Panc1 (cell line): ENCODE measurements at regions not wholly inside any gene's neighbourhood (a gene's known extent, or its start where the extent isn't known, plus 50 kb on each side); places are given as distances from the start of the nearest gene placed in this dataset.

Experiments
- ATAC-seq: fragments of 200-7000 bp; cut with Tn5 transposase; 2 replicates; pipeline ENCODE4 v1.9.1; 2020; ENCODE audit warnings: mild to moderate bottlenecking, moderate library complexity
- BruUV-seq: library from RNA; stranded (reverse); fragments of 400-500 nt; replicated peaks from 2 replicates; lab custom pipeline; 2021; lab: Mats Ljungman, UMichigan
- CTCF ChIA-PET: fragments of 300-600 bp; sonication (Branson Sonifier 250); formaldehyde crosslinking; loops from one replicate; lab custom pipeline; 2022; ENCODE audit warnings: antibody characterized with exemption; lab: Charles Lee
- POLR2A ChIA-PET: fragments of 300-600 bp; sonication (Branson Sonifier 250); formaldehyde crosslinking; loops from one replicate; lab custom pipeline; 2022; ENCODE audit warnings: antibody characterized with exemption; lab: Charles Lee
- DNase-seq: peaks from one replicate; pipeline ENCODE4 v3.0.0-alpha.2; 2010; ENCODE audit warnings: low read depth, low spot score
- H3K27ac ChIP-seq: 2 replicates; pipeline ENCODE4 v1.5.1; 2011; ENCODE audit warnings: mild to moderate bottlenecking, low read length, inconsistent platforms
- H3K27me3 ChIP-seq: fragments of 200-500 bp; sonication (Bioruptor generic); 2 replicates; pipeline ENCODE4 v1.6.0; 2014; ENCODE audit warnings: low read length, inconsistent platforms; ENCODE audit not compliant: control insufficient read depth, insufficient read depth
- H3K36me3 ChIP-seq: fragments of 200-500 bp; sonication (Bioruptor generic); 2 replicates; pipeline ENCODE4 v1.5.1; 2014; ENCODE audit warnings: inconsistent platforms, mild to moderate bottlenecking, low read length, moderate library complexity; ENCODE audit not compliant: control insufficient read depth, insufficient read depth
- H3K4me1 ChIP-seq: 2 replicates; pipeline ENCODE4 v1.5.1; 2011; ENCODE audit warnings: inconsistent platforms, mild to moderate bottlenecking, low read length, moderate library complexity; ENCODE audit not compliant: control insufficient read depth, insufficient read depth
- H3K4me3 ChIP-seq, 2 experiments: 2 replicates each; pipeline ENCODE4 v1.5.1; 2011 to 2012; ENCODE audit warnings: low read depth in 2 of 2, low read length in 2 of 2, mild to moderate bottlenecking in 2 of 2, inconsistent platforms in 1 of 2, moderate library complexity in 1 of 2
- H3K9me3 ChIP-seq: fragments of 200-500 bp; sonication (Bioruptor generic); 2 replicates; pipeline ENCODE4 v1.5.1; 2014; ENCODE audit warnings: low read depth, mild to moderate bottlenecking, inconsistent platforms, low read length, moderate library complexity; ENCODE audit not compliant: control insufficient read depth, insufficient read depth
- POLR2AphosphoS5 ChIP-seq: IDR thresholded peaks from 2 replicates; pipeline ENCODE4 v1.6.1; 2012; ENCODE audit warnings: mild to moderate bottlenecking, low read depth, low read length, moderate library complexity
- SIN3A ChIP-seq: IDR thresholded peaks from 2 replicates; pipeline ENCODE4 v1.6.1; 2012; ENCODE audit warnings: low read depth, mild to moderate bottlenecking, low read length, moderate library complexity, borderline replicate concordance; ENCODE audit not compliant: insufficient read depth
- TCF7L2 ChIP-seq: IDR thresholded peaks from 2 replicates; pipeline ENCODE4 v1.6.1; 2011; ENCODE audit warnings: mild to moderate bottlenecking, low read depth, low read length, inconsistent platforms
- in situ Hi-C: cut with HindIII; loops from 2 replicates; pipeline ENCODE4 v1.10.0; 2016; ENCODE audit warnings: low sequenced_read_pairs, low pct_unique_long_range_greater_than_20kb
- intact Hi-C: fragments of 100-400 bp; cut with micrococcal nuclease; formaldehyde crosslinking; loops from one replicate; pipeline ENCODE4 v1.10.0; 2022; ENCODE audit not compliant: unreplicated experiment
- TF ChIP-seq, protein P1 (sequence below): fragments of 450-650 bp; IDR thresholded peaks from 2 replicates; pipeline ENCODE4 v1.5.1; 2017; ENCODE audit warnings: mild to moderate bottlenecking
- TF ChIP-seq, protein P2 (sequence below), 2 experiments: IDR thresholded peaks; 2 replicates each; pipeline ENCODE4 v1.6.1; 2011 to 2012; ENCODE audit warnings: low read depth in 2 of 2, control low read depth in 1 of 2, low read length in 1 of 2, mild to moderate bottlenecking in 1 of 2, moderate library complexity in 1 of 2; ENCODE audit not compliant: insufficient read depth in 1 of 2

DNA sequence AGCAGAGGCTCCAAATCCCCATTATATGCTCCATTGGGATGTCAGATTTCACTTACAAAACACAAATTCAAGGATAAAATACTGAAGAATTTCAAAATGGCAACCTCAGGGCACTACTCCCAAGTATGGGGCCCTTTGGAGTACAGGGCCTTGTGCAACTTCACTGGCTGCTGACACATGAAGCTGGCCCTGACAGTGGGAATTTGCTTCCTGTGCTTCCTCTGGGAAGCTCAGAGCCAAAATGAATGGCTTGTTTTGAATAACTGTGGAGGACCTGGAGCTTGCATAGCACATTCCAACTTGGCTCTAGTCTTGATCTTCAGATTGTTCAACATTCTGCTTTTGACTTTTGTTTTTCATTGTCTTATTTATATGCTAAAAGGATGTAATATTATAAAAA is 52.3 kb upstream of the HNF1B start:
- Histone ChIP-seq H3K9me3 (no peaks in the 10 kb centered on the region), H3K27me3 (no peaks in the 10 kb centered on the region; the same call in 1 of the 2 replicates), H3K27ac (no peak overlapping the region), H3K4me3 (no peak overlapping the region), H3K36me3 (no peaks in the 10 kb centered on the region), H3K4me1 (no peaks in the 10 kb centered on the region)
- no peak for DNase-seq
- TF ChIP-seq, protein P1, sequence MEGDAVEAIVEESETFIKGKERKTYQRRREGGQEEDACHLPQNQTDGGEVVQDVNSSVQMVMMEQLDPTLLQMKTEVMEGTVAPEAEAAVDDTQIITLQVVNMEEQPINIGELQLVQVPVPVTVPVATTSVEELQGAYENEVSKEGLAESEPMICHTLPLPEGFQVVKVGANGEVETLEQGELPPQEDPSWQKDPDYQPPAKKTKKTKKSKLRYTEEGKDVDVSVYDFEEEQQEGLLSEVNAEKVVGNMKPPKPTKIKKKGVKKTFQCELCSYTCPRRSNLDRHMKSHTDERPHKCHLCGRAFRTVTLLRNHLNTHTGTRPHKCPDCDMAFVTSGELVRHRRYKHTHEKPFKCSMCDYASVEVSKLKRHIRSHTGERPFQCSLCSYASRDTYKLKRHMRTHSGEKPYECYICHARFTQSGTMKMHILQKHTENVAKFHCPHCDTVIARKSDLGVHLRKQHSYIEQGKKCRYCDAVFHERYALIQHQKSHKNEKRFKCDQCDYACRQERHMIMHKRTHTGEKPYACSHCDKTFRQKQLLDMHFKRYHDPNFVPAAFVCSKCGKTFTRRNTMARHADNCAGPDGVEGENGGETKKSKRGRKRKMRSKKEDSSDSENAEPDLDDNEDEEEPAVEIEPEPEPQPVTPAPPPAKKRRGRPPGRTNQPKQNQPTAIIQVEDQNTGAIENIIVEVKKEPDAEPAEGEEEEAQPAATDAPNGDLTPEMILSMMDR = no peak
- TF ChIP-seq, protein P2, sequence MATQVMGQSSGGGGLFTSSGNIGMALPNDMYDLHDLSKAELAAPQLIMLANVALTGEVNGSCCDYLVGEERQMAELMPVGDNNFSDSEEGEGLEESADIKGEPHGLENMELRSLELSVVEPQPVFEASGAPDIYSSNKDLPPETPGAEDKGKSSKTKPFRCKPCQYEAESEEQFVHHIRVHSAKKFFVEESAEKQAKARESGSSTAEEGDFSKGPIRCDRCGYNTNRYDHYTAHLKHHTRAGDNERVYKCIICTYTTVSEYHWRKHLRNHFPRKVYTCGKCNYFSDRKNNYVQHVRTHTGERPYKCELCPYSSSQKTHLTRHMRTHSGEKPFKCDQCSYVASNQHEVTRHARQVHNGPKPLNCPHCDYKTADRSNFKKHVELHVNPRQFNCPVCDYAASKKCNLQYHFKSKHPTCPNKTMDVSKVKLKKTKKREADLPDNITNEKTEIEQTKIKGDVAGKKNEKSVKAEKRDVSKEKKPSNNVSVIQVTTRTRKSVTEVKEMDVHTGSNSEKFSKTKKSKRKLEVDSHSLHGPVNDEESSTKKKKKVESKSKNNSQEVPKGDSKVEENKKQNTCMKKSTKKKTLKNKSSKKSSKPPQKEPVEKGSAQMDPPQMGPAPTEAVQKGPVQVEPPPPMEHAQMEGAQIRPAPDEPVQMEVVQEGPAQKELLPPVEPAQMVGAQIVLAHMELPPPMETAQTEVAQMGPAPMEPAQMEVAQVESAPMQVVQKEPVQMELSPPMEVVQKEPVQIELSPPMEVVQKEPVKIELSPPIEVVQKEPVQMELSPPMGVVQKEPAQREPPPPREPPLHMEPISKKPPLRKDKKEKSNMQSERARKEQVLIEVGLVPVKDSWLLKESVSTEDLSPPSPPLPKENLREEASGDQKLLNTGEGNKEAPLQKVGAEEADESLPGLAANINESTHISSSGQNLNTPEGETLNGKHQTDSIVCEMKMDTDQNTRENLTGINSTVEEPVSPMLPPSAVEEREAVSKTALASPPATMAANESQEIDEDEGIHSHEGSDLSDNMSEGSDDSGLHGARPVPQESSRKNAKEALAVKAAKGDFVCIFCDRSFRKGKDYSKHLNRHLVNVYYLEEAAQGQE (IDR thresholded peaks at IDR 0.05; ENCODE audit: insufficient read depth in 1 of 2, low read depth in 2 of 2, low read length in 1 of 2) = no peak
- TF ChIP-seq SIN3A (no peak), TCF7L2 (no peak), POLR2AphosphoS5 (no peak)
- BruUV-seq = no TSS peak
- ChIA-PET POLR2A (no interaction called here), CTCF (no interaction called here)
- intact Hi-C loops = no loop called here
- in situ Hi-C loops = no loop called here
- ATAC-seq = no peak

DNA sequence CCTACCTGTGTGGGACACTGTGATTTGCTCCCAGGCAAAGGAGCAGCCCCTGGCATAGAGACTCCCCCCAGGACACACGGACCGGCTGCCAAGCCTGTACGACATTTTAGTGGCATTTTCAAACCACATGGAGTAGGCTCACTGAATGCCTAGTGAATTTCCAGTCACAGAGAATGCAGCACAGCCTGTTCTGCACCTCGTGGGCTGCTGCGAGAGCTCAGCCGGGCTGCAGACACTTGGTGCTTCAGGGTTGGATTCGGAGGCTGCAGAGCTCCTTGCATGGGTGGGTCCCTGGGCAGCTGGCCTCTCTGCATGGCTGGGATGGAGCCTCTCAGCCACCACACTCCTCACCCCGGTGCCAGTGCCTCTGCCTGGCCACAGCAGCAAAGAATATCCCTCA is 51.2 kb upstream of the HNF1B start:
- no peak for TF ChIP-seq POLR2AphosphoS5
- no peak for TF ChIP-seq TCF7L2
- no peak for TF ChIP-seq SIN3A
- TF ChIP-seq, protein P1 = no peak
- TF ChIP-seq, protein P2 (IDR thresholded peaks at IDR 0.05; ENCODE audit: insufficient read depth in 1 of 2, low read depth in 2 of 2, low read length in 1 of 2) = no peak
- Histone ChIP-seq H3K27me3 (peaks cover 1% of the 10 kb centered on the region), H3K4me1 (no peaks in the 10 kb centered on the region), H3K27ac (no peak overlapping the region), H3K36me3 (no peaks in the 10 kb centered on the region), H3K4me3 (no peak overlapping the region), H3K9me3 (no peaks in the 10 kb centered on the region)
- no peak for DNase-seq
- ChIA-PET CTCF (no interaction called here), POLR2A (no interaction called here)
- no peak for ATAC-seq
- no TSS peak for BruUV-seq
- intact Hi-C loops (no loop called here), in situ Hi-C loops (no loop called here)
